ENCODE measurements at regions not wholly inside any gene's neighbourhood (a gene's known extent, or its start where the extent isn't known, plus 50 kb on each side); places are given as distances from the start of the nearest gene placed in this dataset.

DNA sequence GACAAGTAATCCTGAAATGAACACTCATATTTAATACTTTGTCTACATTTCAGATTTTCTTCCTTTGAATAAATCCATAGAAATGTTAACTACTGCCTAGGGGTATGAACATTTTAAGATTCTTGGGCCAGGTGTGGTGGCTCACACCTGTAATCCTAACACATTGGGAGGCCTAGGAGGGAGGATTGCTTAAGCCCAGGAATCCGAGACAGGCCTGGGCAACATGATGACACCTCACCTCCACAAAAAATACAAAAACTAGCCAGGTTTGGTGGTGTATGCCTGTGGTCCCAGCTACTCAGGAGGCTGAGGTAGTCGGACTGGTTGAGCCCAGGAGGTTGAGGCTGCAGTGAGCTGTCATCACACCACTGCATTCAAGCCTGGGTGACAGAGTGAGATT, 73.9 kb upstream of the PIAS1 start:
- TF ChIP-seq, protein P1, sequence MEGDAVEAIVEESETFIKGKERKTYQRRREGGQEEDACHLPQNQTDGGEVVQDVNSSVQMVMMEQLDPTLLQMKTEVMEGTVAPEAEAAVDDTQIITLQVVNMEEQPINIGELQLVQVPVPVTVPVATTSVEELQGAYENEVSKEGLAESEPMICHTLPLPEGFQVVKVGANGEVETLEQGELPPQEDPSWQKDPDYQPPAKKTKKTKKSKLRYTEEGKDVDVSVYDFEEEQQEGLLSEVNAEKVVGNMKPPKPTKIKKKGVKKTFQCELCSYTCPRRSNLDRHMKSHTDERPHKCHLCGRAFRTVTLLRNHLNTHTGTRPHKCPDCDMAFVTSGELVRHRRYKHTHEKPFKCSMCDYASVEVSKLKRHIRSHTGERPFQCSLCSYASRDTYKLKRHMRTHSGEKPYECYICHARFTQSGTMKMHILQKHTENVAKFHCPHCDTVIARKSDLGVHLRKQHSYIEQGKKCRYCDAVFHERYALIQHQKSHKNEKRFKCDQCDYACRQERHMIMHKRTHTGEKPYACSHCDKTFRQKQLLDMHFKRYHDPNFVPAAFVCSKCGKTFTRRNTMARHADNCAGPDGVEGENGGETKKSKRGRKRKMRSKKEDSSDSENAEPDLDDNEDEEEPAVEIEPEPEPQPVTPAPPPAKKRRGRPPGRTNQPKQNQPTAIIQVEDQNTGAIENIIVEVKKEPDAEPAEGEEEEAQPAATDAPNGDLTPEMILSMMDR (conservative IDR thresholded peaks at IDR 0.05; ENCODE audit: low read depth, low read length): no peak
- no peak for TF ChIP-seq EZH2phosphoT487 (IDR thresholded peaks at IDR 0.05; ENCODE audit: borderline replicate concordance, low read length)
- TF ChIP-seq EZH2 (IDR thresholded peaks at IDR 0.05; ENCODE audit: low read length, unreplicated experiment): no peak
